ENCODE measurements at regions not wholly inside any gene's neighbourhood (a gene's known extent, or its start where the extent isn't known, plus 50 kb on each side); places are given as distances from the start of the nearest gene placed in this dataset.

GRCh38 chr15:100768501-100768931 lies 111.1 kb upstream of the ALDH1A3 start:
- 60% methylated on average over 1 of the region's 9 CpGs for WGBS (ENCODE audit: insufficient coverage, low coverage, low lambda C conversion rate, missing lambda C conversion rate)
- Histone ChIP-seq H3K27ac (no peak overlapping the region), H3K9me3 (no peaks in the 10 kb centered on the region), H3K27me3 (no peaks in the 10 kb centered on the region), H3K36me3 (no peaks in the 10 kb centered on the region), H3K4me3 (no peak overlapping the region), H3K4me1 (no peaks in the 10 kb centered on the region)
- ATAC-seq, result no peak
- TF ChIP-seq CTCF (IDR thresholded peaks at IDR 0.05) (no peak), POLR2A (IDR thresholded peaks at IDR 0.05) (no peak)
- peak in 1 of 3 donors; percentile 23 for DNase-seq
- intact Hi-C loops (cut with DNase I), result no loop called here

GRCh38 chr15:100769043-100769974 lies 110.3 kb upstream of the ALDH1A3 start:
- TF ChIP-seq POLR2A (IDR thresholded peaks at IDR 0.05), result no peak
- no peak for TF ChIP-seq CTCF (IDR thresholded peaks at IDR 0.05)
- Histone ChIP-seq H3K27ac (no peak overlapping the region), H3K4me3 (no peak overlapping the region), H3K27me3 (no peaks in the 10 kb centered on the region), H3K36me3 (no peaks in the 10 kb centered on the region), H3K4me1 (no peaks in the 10 kb centered on the region), H3K9me3 (no peaks in the 10 kb centered on the region)
- 77% methylated on average over 7 of the region's 15 CpGs for whole genome bisulfite sequencing (ENCODE audit: insufficient coverage, low coverage, low lambda C conversion rate, missing lambda C conversion rate)
- ATAC-seq, result no peak
- peak in 2 of 3 donors; percentile 36 to 45 for DNase-seq
- intact Hi-C loops (cut with DNase I), result no loop called here

GRCh38 chr15:100769975-100770340 lies 109.7 kb upstream of the ALDH1A3 start:
- DNase-seq (no peak), ATAC-seq (no peak)
- Histone ChIP-seq H3K9me3 (no peaks in the 10 kb centered on the region), H3K4me1 (no peaks in the 10 kb centered on the region), H3K27me3 (no peaks in the 10 kb centered on the region), H3K4me3 (no peak overlapping the region), H3K36me3 (no peaks in the 10 kb centered on the region), H3K27ac (no peak overlapping the region)
- WGBS (ENCODE audit: insufficient coverage, low coverage, low lambda C conversion rate, missing lambda C conversion rate), result 83% methylated on average over 1 of the region's 4 CpGs
- no peak for TF ChIP-seq CTCF (IDR thresholded peaks at IDR 0.05)
- TF ChIP-seq POLR2A (IDR thresholded peaks at IDR 0.05), result no peak
- intact Hi-C loops (cut with DNase I), result no loop called here

- no peak overlapping the region for H3K4me3 ChIP-seq
- no peak overlapping the region for H3K27ac ChIP-seq
- no peak for ATAC-seq
- DNase-seq, result no peak
- no peaks in the 10 kb centered on the region for H3K27me3 ChIP-seq
- TF ChIP-seq CTCF (IDR thresholded peaks at IDR 0.05) (no peak), POLR2A (IDR thresholded peaks at IDR 0.05) (no peak)
- no peaks in the 10 kb centered on the region for H3K36me3 ChIP-seq
- intact Hi-C loops (cut with DNase I), result no loop called here
- WGBS (ENCODE audit: insufficient coverage, low coverage, low lambda C conversion rate, missing lambda C conversion rate), result 71% methylated on average over 10 of the region's 12 CpGs
- no peaks in the 10 kb centered on the region for H3K4me1 ChIP-seq
- no peaks in the 10 kb centered on the region for H3K9me3 ChIP-seq
Observed at GRCh38 chr15:100770661-100771584, 108.7 kb upstream of the ALDH1A3 start.
